Skeletal muscle tissue (tissue), 3 donors: ENCODE measurements at regions not wholly inside any gene's neighbourhood (a gene's known extent, or its start where the extent isn't known, plus 50 kb on each side); places are given as distances from the start of the nearest gene placed in this dataset.

ENCODE experiments used
- H3K27ac ChIP-seq: one replicate; pipeline ENCODE4 v1.7.0; 2013; ENCODE audit warnings: mild to moderate bottlenecking, low read depth, low read length, inconsistent platforms
- H3K27me3 ChIP-seq, 3 donors: one replicate each; pipeline ENCODE4 v1.7.0; 2013; ENCODE audit warnings: low read length in 3 of 3; ENCODE audit not compliant: control insufficient read depth in 3 of 3, insufficient read depth in 3 of 3
- H3K36me3 ChIP-seq, 3 donors: one replicate each; pipeline ENCODE4 v1.7.0; 2013; ENCODE audit warnings: low read length in 3 of 3; ENCODE audit not compliant: control insufficient read depth in 3 of 3, insufficient read depth in 3 of 3
- H3K4me1 ChIP-seq, 3 donors: one replicate each; pipeline ENCODE4 v1.7.0; 2013; ENCODE audit warnings: low read length in 3 of 3, mild to moderate bottlenecking in 3 of 3; ENCODE audit not compliant: control insufficient read depth in 3 of 3, insufficient read depth in 3 of 3
- H3K4me3 ChIP-seq, 3 donors: one replicate each; pipeline ENCODE4 v1.7.0; 2013; ENCODE audit warnings: low read length in 3 of 3
- H3K9ac ChIP-seq, 3 donors: one replicate each; pipeline ENCODE4 v1.7.0; 2013; ENCODE audit warnings: low read length in 3 of 3, mild to moderate bottlenecking in 3 of 3, moderate library complexity in 2 of 3, low read depth in 1 of 3
- H3K9me3 ChIP-seq, 3 donors: one replicate each; pipeline ENCODE4 v1.7.0; 2013; ENCODE audit warnings: low read length in 3 of 3; ENCODE audit not compliant: control insufficient read depth in 3 of 3
- donor health status: Osteomylitis.

DNA sequence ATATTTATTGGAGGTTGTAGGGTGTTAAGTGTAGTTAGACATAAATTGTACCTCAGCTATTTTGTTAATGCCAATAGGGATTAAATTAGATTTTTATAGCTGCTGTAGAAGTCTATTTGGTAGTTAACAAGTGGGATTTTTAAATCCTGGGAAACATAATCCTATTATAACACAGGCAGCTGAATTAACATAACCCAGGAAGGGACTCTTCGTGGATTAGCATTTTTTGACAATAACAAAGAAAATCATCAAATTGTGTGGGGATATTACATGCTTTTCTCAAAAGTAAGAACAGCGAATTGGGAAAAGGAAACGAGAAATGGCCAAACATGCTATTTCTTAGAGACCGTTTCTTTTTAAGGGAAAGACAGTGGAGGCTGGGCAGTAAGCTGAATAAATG, 172.8 kb downstream of the ZIC5 start:
- H3K36me3 ChIP-seq = no peaks in the 10 kb centered on the region
- no peaks in the 10 kb centered on the region for H3K27me3 ChIP-seq
- H3K27ac ChIP-seq = no peak overlapping the region
- H3K4me3 ChIP-seq = no peak overlapping the region
- no peaks in the 10 kb centered on the region for H3K9me3 ChIP-seq
- H3K4me1 ChIP-seq = no peaks in the 10 kb centered on the region
- H3K9ac ChIP-seq = no peak overlapping the region

DNA sequence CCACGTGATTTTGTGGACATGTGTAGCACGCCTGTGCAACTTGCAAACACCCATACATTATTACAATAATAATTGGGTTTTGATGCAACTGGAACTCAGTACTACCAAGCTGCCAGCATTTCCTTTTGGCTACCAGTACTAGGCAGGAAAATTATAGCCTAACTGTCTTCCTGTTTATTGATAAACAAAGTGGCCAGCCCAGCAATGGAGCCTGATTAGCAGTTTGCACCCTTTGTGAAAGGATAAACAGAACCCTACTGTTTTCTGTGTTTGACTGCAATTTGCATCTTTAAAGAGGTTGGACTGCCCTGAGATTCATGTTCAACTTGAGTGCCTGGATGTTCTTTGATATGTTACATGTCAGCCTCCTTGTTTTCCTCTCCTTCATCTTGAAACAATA, 173.9 kb downstream of the ZIC5 start:
- Histone ChIP-seq H3K9me3 (no peaks in the 10 kb centered on the region), H3K36me3 (no peaks in the 10 kb centered on the region), H3K27me3 (no peaks in the 10 kb centered on the region), H3K4me1 (no peaks in the 10 kb centered on the region), H3K27ac (no peak overlapping the region), H3K9ac (no peak overlapping the region), H3K4me3 (no peak overlapping the region)

DNA sequence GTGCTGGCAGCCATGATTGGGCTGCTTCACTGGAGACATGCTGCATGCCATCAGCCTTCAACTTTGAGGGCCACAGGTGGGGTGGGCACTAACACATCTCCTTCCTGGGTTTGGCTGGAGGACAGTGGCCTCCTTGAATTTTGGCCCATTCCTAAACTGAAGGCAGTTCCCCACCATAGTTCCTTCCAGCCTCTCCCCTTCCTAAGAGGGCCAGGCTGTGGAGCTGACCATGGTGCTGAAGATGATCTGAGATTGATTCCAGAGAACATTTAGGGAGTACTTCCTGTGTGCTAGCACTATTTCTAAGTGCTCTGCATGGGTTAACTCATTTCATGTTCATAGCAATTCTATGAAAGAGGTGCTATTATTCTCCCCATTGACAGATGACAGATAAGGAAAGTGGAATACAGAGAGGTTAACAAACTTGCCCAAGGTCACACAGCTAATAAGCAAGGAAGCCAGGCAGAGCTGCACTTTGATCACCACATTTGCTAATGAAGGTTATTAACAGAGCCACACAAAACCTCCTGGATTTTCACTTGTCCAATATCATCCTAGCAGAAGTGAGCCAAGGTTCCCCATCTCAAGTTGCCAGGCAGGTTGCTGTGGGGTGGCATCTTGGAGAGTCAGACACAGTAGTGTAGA, 175.3 kb downstream of the ZIC5 start:
- Histone ChIP-seq H3K27me3 (no peaks in the 10 kb centered on the region), H3K4me3 (no peak overlapping the region), H3K36me3 (no peaks in the 10 kb centered on the region), H3K4me1 (no peaks in the 10 kb centered on the region), H3K27ac (no peak overlapping the region), H3K9me3 (no peaks in the 10 kb centered on the region), H3K9ac (no peak overlapping the region)

DNA sequence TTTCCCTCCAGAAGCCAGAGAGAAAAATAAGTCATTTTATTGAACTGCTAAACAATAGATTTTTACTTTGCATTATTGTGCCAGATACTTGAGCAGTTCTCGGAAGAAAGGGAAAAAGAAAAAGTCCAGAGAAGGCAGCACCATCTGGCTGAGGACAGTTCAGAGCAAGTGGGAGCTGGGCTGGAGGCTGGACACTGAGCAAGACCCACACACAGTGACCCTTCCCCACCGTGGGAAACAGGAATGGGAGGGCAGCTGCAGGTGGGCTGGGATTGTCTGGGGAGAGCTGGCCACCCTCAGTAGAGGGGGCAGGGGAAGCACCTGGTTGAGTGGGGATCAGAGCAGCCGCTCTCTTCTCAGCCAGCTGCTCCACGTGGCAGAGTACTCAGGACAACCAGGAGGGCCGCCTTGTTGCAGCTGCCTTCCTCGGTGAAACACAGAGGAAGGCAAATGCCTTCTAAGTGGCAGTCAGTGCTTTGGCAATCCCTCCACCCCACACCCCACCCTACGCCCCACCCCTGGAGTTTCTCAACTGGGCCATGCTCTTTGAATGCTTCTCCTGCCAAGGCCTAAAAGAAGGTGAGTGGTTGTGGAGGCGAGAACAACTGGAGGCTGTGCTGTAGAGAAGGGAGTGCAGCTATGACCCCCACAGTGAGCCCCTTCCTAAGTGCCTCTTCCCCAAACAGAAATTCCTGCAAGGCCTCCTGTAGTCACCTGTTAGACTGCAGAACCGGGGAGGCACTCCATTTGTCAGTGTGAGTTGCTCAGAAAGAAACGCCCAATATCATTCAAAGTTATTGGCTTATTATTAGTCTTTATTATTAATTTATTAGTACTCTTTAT, 179.3 kb downstream of the ZIC5 start:
- H3K36me3 ChIP-seq = no peaks in the 10 kb centered on the region
- no peaks in the 10 kb centered on the region for H3K4me1 ChIP-seq
- H3K27me3 ChIP-seq = no peaks in the 10 kb centered on the region
- no peaks in the 10 kb centered on the region for H3K9me3 ChIP-seq
- H3K4me3 ChIP-seq = no peak overlapping the region
- no peak overlapping the region for H3K9ac ChIP-seq
- no peak overlapping the region for H3K27ac ChIP-seq

DNA sequence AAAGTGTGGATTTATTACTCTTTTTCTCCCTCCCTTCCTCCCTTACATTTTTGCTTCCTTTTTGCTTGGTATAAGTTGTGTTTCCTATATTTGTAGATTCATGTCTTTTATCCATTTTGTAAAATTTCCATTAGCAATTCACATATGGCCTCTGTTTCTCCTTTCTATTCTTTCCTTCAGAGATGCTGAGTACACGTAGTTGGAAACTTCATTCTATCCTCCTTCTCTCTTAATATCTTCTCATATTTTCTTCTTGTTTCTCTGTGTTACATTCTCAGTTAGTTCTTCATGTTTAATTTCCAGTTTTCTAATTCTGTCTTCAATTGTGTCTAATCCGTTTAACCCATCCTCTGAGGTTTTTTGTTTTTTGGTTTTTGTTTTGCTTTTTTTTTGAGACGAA, 188.9 kb downstream of the ZIC5 start:
- Histone ChIP-seq H3K36me3 (peaks cover 0 to 2% (median 0%) of the 10 kb centered on the region in 3 donors), H3K27ac (no peak overlapping the region)

DNA sequence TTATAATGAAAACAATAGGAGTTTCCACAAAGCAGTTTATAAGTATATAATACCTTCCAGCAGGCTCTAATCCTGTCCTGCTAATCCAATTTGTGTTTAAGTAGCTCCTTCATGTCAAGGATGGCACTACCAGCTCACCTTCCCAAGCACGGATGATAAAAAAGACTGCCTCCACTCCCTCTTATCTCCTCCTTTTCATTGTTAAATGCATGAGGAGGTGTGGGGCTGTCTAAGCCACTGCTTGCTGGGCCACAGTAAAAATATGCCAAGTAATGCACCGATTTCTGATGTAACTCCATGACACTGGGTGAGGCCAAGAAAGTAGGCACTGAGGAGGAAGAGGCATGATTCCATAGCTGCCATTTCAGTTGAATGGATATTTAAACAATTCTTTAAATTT, 193.1 kb downstream of the ZIC5 start:
- peaks cover 0 to 4% (median 4%) of the 10 kb centered on the region in 3 donors for H3K9me3 ChIP-seq
- peaks cover 0 to 2% (median 0%) of the 10 kb centered on the region in 3 donors for H3K36me3 ChIP-seq
- no peaks in the 10 kb centered on the region for H3K27me3 ChIP-seq
- no peaks in the 10 kb centered on the region for H3K4me1 ChIP-seq
- H3K9ac ChIP-seq = no peak overlapping the region
- H3K27ac ChIP-seq = no peak overlapping the region
- H3K4me3 ChIP-seq = no peak overlapping the region

More for the DNA sequence above, 188.9 kb downstream of the ZIC5 start:
- Histone ChIP-seq H3K4me1 (no peaks in the 10 kb centered on the region), H3K4me3 (no peak overlapping the region), H3K9me3 (peaks cover 0 to 4% (median 4%) of the 10 kb centered on the region in 3 donors), H3K27me3 (no peaks in the 10 kb centered on the region), H3K9ac (no peak overlapping the region)

DNA sequence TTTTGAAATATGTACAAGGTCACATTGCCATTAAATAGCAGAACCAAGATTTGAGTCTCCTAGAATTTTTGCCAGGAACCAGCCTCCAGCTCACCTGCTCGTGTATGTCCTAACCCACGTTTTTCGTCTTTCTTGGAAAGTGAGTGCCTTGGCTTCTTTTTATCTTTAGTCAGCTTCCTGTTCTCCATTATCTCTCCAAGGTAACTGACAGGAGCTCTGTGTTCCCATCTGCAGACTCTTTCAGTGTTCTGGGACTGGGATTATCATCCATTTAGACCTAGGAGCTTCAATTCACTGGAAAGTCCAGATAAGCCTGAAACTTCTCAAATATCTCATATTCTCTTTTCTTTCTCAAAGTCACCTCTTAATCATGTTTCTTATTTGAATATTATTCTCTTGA, 193.7 kb downstream of the ZIC5 start:
- Histone ChIP-seq H3K9me3 (peaks cover 0 to 4% (median 4%) of the 10 kb centered on the region in 3 donors), H3K27me3 (no peaks in the 10 kb centered on the region), H3K4me3 (no peak overlapping the region), H3K36me3 (peaks cover 0 to 5% (median 3%) of the 10 kb centered on the region in 3 donors), H3K4me1 (no peaks in the 10 kb centered on the region), H3K27ac (no peak overlapping the region), H3K9ac (no peak overlapping the region)

DNA sequence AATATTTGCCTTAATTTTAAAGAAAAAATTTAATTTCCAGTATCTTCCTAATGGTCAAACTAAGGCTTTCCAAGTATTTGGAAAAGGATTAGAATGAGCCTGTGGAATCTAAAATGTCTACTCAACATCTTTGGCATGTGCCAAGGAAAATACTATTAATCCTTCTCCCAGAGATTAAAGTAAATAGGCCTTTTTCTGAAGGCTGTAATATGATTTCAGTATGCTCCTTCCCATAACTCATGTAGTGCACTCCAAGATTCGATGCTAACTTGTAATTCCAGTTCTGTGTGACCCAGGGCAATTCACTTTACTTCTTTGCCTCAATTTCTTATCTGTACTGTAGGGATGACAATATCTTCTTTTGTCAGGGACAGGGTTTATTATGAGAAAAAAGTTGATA, 196.9 kb downstream of the ZIC5 start:
- Histone ChIP-seq H3K9me3 (no peaks in the 10 kb centered on the region), H3K27ac (no peak overlapping the region), H3K4me1 (no peaks in the 10 kb centered on the region)

DNA sequence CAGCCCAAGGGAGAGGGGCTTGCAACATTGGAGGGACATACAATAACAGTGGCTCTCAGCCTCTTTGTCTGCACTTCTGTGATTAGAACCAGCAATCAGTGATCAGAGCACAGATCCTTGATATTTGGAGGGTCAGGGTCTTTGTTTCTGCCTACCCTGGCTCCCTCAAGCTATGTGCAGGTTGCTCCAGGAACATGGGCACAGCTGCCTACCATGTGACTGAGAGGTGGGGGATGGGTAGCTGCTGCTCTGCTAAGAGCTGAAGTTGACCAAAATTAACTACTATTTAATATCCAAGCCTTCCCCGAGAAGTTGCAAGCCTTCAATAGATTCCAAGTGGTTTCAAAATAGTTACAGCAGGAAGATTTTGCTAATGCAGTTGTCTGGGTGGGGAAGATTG, 202.6 kb downstream of the ZIC5 start:
- Histone ChIP-seq H3K27ac (no peak overlapping the region), H3K4me1 (no peaks in the 10 kb centered on the region)

More for the DNA sequence above, 196.9 kb downstream of the ZIC5 start:
- Histone ChIP-seq H3K4me3 (no peak overlapping the region), H3K27me3 (no peaks in the 10 kb centered on the region), H3K36me3 (peaks cover 0 to 5% (median 3%) of the 10 kb centered on the region in 3 donors), H3K9ac (no peak overlapping the region)

DNA sequence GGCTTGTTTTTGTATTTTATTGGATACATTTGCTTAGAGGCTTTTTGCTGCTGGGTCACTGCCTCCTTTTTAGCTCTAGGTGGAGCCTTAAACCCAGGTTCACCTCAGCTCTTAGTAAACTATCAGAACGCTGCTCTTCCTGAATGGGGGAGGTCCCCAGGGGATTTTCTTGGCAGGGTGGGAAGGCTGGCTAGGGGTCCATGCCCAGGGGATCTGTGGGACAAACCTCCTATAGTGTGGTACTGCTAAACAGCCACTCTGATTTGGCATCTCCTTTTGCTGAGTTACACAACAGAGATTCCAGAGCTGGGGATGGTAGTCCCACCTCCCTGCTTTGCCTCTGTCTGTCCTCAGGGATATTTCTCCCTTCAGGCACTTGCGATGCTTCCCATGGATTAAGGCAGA, 204.9 kb downstream of the ZIC5 start:
- H3K36me3 ChIP-seq = no peaks in the 10 kb centered on the region
- H3K4me1 ChIP-seq = no peaks in the 10 kb centered on the region
- no peak overlapping the region for H3K9ac ChIP-seq
- no peak overlapping the region for H3K4me3 ChIP-seq
- H3K27ac ChIP-seq = no peak overlapping the region
- H3K9me3 ChIP-seq = peaks cover 0 to 5% (median 0%) of the 10 kb centered on the region in 3 donors
- no peaks in the 10 kb centered on the region for H3K27me3 ChIP-seq

More for the DNA sequence above, 202.6 kb downstream of the ZIC5 start:
- H3K9me3 ChIP-seq = peaks cover 0 to 5% (median 0%) of the 10 kb centered on the region in 3 donors
- no peak overlapping the region for H3K9ac ChIP-seq
- H3K27me3 ChIP-seq = no peaks in the 10 kb centered on the region
- H3K4me3 ChIP-seq = no peak overlapping the region
- H3K36me3 ChIP-seq = peaks cover 0 to 3% (median 3%) of the 10 kb centered on the region in 3 donors
